ENCODE measurements at regions not wholly inside any gene's neighbourhood (a gene's known extent, or its start where the extent isn't known, plus 50 kb on each side); places are given as distances from the start of the nearest gene placed in this dataset.

- no peak for DNase-seq (ENCODE audit: low read depth in 1 of 2, low spot score in 1 of 2)
- in situ Hi-C loops (cut with HindIII; ENCODE audit: low pct_unique_long_range_greater_than_20kb, low sequenced_read_pairs) = no loop called here
- no peak for TF ChIP-seq JUND (IDR thresholded peaks at IDR 0.05; ENCODE audit: low read depth)
Measured at GRCh38 chr9:86802900-86803673, 144.2 kb downstream of the GAS1 start.

- TF ChIP-seq JUND (IDR thresholded peaks at IDR 0.05; ENCODE audit: low read depth) = no peak
- in situ Hi-C loops (cut with HindIII; ENCODE audit: low pct_unique_long_range_greater_than_20kb, low sequenced_read_pairs) = no loop called here
- no peak for DNase-seq (ENCODE audit: low read depth in 1 of 2, low spot score in 1 of 2)
Measured at GRCh38 chr9:86801246-86801645, 146.1 kb downstream of the GAS1 start.

GRCh38 chr9:86800681-86801080 lies 146.6 kb downstream of the GAS1 start:
- in situ Hi-C loops (cut with HindIII; ENCODE audit: low pct_unique_long_range_greater_than_20kb, low sequenced_read_pairs) = no loop called here
- DNase-seq (ENCODE audit: low read depth in 1 of 2, low spot score in 1 of 2) = no peak
- no peak for TF ChIP-seq JUND (IDR thresholded peaks at IDR 0.05; ENCODE audit: low read depth)

- in situ Hi-C loops (cut with HindIII; ENCODE audit: low pct_unique_long_range_greater_than_20kb, low sequenced_read_pairs) = no loop called here
- no peak for TF ChIP-seq JUND (IDR thresholded peaks at IDR 0.05; ENCODE audit: low read depth)
- no peak for DNase-seq (ENCODE audit: low read depth in 1 of 2, low spot score in 1 of 2)
Measured at GRCh38 chr9:86798966-86799365, 148.3 kb downstream of the GAS1 start.

- DNase-seq (ENCODE audit: low read depth in 1 of 2, low spot score in 1 of 2) = no peak
- TF ChIP-seq JUND (IDR thresholded peaks at IDR 0.05; ENCODE audit: low read depth) = no peak
- in situ Hi-C loops (cut with HindIII; ENCODE audit: low pct_unique_long_range_greater_than_20kb, low sequenced_read_pairs) = no loop called here
Measured at GRCh38 chr9:86796666-86797065, 150.6 kb downstream of the GAS1 start.

- TF ChIP-seq JUND (IDR thresholded peaks at IDR 0.05; ENCODE audit: low read depth) = no peak
- DNase-seq (ENCODE audit: low read depth in 1 of 2, low spot score in 1 of 2) = no peak
- in situ Hi-C loops (cut with HindIII; ENCODE audit: low pct_unique_long_range_greater_than_20kb, low sequenced_read_pairs) = no loop called here
Measured at GRCh38 chr9:86795823-86796553, 151.3 kb downstream of the GAS1 start.

- in situ Hi-C loops (cut with HindIII; ENCODE audit: low pct_unique_long_range_greater_than_20kb, low sequenced_read_pairs) = no loop called here
- no peak for DNase-seq (ENCODE audit: low read depth in 1 of 2, low spot score in 1 of 2)
- TF ChIP-seq JUND (IDR thresholded peaks at IDR 0.05; ENCODE audit: low read depth) = no peak
Measured at GRCh38 chr9:86795047-86795442, 152.3 kb downstream of the GAS1 start.

- DNase-seq (ENCODE audit: low read depth in 1 of 2, low spot score in 1 of 2) = no peak
- no peak for TF ChIP-seq JUND (IDR thresholded peaks at IDR 0.05; ENCODE audit: low read depth)
- in situ Hi-C loops (cut with HindIII; ENCODE audit: low pct_unique_long_range_greater_than_20kb, low sequenced_read_pairs) = no loop called here
Measured at GRCh38 chr9:86794391-86795046, 152.8 kb downstream of the GAS1 start.

- TF ChIP-seq JUND (IDR thresholded peaks at IDR 0.05; ENCODE audit: low read depth) = no peak
- DNase-seq (ENCODE audit: low read depth in 1 of 2, low spot score in 1 of 2) = no peak
- in situ Hi-C loops (cut with HindIII; ENCODE audit: low pct_unique_long_range_greater_than_20kb, low sequenced_read_pairs) = no loop called here
Measured at GRCh38 chr9:86792136-86792535, 155.2 kb downstream of the GAS1 start.

GRCh38 chr9:86790805-86791204 lies 156.5 kb downstream of the GAS1 start:
- DNase-seq (ENCODE audit: low read depth in 1 of 2, low spot score in 1 of 2) = no peak
- TF ChIP-seq JUND (IDR thresholded peaks at IDR 0.05; ENCODE audit: low read depth) = no peak
- in situ Hi-C loops (cut with HindIII; ENCODE audit: low pct_unique_long_range_greater_than_20kb, low sequenced_read_pairs) = no loop called here

GRCh38 chr9:86788456-86788855 lies 158.8 kb downstream of the GAS1 start:
- DNase-seq (ENCODE audit: low read depth in 1 of 2, low spot score in 1 of 2) = no peak
- in situ Hi-C loops (cut with HindIII; ENCODE audit: low pct_unique_long_range_greater_than_20kb, low sequenced_read_pairs) = no loop called here
- TF ChIP-seq JUND (IDR thresholded peaks at IDR 0.05; ENCODE audit: low read depth) = no peak

GRCh38 chr9:86783884-86784283 lies 163.4 kb downstream of the GAS1 start:
- no peak for DNase-seq (ENCODE audit: low read depth in 1 of 2, low spot score in 1 of 2)
- in situ Hi-C loops (cut with HindIII; ENCODE audit: low pct_unique_long_range_greater_than_20kb, low sequenced_read_pairs) = no loop called here
- TF ChIP-seq JUND (IDR thresholded peaks at IDR 0.05; ENCODE audit: low read depth) = no peak

GRCh38 chr9:86782831-86783230 lies 164.5 kb downstream of the GAS1 start:
- in situ Hi-C loops (cut with HindIII; ENCODE audit: low pct_unique_long_range_greater_than_20kb, low sequenced_read_pairs) = no loop called here
- DNase-seq (ENCODE audit: low read depth in 1 of 2, low spot score in 1 of 2) = no peak
- TF ChIP-seq JUND (IDR thresholded peaks at IDR 0.05; ENCODE audit: low read depth) = no peak

Measured in T47D (cell line).